Dermis blood vessel endothelial cell (primary cell): ENCODE measurements at regions not wholly inside any gene's neighbourhood (a gene's known extent, or its start where the extent isn't known, plus 50 kb on each side); places are given as distances from the start of the nearest gene placed in this dataset.
A peak's percentile ranks its signal among the peaks of the same experiment; 100 is the strongest.

Experiments
- DNase-seq: peaks from one replicate; pipeline ENCODE4 v3.0.0; 2010

DNA sequence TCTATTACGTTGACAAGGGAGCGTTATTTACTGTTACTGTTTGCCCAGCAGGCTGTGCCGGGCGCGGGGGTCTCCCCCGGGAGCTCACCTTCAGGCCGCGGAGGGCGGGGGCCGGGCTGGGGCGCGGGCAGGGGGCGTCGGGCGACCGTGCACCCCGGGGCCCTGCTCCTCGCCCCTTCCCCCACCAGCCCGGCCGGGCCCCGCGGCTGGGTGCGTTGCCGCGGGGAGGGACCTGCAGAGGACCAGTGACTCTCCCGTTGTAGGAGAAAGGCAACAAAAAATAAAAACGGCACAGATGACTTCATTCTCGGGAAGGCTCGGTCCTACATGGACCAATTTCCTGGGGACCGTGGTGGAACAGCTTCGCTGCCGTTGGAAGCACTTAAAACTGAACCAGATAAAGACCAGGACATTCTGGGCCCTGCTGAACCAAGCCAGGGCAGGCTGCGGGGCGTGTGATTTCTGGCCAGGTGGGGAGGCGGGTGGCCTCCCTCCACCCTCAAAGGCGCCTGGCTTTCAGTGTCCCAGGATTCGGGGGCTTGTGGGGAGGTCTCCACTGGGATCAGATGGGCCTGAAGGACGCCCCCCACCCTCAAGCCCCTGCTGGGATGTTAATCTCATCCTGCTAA is 57.4 kb downstream of the IGLL1 start:
- peak; percentile 25 for DNase-seq

DNA sequence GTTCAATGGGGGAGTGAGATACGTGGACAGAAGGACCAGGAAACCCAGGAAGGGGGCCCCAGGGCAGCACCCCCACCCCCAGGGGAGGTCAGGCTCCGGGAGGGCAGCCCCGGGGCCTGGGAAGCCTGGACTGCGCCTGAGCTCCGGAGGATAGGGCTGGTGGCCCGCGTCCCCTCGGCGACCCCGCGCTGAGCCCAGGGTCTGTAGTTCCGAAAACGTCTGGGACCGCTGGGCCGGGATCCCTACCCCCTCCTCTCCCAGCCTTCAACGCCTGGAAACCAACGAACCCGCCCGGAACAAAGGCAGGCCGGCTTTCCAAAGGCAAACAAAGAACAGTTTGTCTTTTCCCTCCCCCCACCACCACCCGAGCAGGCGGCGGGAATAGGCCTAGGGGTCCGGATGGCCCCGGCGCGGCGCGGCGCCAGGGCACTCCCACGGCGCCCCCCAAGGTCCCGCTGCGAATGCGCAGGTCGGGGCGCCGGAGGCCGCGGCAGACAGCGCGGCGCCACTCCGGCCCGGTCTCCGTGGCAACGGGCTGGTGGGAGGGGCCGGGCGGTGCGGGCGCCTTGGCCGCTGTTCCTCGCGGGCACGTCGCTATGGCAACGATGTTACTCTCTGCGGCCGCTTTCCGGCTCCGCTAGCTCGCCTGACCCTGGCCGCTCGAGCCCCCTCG is 58.5 kb downstream of the IGLL1 start:
- DNase-seq: peak; percentile 95

DNA sequence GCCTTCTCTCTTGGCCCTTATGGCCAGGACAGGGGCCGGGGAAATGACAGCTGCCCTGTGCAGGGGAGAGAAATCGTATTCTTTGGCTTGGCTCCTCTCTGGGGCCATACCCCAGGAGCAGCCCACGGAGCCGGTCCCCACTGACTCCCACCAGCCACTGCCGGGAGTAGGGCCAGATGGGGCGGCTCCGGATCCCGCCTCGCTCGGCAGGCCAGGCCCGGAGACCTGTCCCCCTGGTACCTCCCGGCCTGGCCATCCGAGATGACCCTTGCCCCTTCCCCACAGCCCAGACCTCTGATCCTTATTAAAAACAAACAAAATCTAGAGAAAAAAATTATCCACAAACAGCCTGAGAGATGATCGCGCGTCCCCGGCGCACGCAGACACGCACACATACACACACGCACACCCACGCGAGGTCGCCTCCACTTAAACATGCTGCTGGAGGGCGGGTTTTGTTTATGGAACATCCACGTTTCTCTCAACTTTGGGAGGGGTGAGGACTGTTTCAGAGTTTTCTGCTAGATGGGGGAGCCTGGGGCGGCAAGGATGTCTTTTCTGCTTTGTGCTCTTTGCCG is 59.1 kb downstream of the IGLL1 start:
- peak; percentile 47 for DNase-seq

DNA sequence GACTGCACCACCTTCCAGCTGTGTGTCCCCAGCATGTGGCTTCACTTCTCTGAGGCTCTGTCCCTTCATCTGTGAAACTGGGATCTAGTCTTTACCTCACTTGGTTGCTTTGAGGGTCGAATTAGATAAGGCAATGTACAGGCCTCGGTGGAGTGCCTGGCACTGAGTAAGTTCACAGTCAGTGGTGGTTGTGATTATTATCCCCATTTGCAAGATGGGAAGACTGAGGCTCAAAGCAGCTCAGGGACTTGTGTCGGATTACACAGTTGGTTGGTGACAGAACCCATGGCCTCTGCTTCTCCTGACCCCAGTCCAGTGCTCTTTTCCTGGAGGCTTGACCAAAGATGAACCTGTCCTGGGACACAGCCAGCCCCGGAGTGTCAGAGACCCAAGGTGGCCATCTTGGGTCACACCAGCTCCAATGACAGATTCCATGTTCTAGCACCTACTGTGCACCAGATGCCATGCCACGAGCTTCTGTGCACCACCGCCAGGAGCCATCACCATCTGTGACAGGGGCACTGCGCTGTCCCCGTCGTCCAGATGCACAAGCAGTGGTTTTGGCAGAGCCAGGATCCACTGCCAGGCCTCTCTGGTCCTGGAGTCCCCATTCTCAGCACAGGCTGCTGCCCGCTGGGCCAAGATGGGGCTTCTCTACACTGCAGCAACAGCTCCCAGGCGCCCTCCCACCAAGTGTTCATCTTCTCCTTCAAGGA is 60.5 kb downstream of the IGLL1 start:
- DNase-seq: no peak

DNA sequence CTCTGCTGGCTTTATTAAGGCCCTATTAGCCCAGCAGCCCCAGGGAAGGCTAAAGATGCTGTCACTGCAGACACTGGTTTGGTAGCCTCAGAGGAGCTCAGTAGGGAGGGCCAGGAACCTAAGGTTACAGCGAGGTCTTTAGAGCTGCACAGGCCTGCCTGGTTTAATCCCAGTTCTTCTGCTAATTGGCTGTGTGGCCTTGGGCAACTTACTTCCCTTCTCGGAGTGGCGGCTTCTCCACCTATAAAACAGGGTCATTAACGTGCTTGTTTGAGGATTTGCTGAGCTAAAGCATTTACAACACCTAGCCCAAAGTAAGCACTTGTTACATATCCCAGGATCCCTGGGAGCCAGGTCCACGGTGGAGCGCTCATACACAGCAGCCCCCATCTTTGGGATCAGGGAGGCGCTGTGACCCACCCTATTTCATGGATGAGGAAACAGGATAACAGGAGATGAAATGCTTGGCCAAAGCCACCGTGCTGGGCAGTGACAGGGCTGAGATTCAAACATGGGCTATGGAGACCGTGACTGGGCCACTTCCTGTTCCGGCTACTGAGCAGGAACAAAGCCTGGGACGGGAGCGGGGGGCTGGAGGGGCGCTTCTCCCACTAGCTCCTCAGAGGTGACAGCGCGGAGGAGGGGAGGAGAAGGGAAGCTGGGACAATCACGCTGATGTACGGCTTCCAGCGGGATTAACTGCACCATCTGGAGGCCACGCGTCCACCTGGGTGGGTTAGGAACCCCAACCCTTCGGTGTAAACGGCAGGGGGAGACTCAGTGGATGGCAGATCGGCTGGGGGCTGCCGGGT is 61.5 kb downstream of the IGLL1 start:
- no peak for DNase-seq

DNA sequence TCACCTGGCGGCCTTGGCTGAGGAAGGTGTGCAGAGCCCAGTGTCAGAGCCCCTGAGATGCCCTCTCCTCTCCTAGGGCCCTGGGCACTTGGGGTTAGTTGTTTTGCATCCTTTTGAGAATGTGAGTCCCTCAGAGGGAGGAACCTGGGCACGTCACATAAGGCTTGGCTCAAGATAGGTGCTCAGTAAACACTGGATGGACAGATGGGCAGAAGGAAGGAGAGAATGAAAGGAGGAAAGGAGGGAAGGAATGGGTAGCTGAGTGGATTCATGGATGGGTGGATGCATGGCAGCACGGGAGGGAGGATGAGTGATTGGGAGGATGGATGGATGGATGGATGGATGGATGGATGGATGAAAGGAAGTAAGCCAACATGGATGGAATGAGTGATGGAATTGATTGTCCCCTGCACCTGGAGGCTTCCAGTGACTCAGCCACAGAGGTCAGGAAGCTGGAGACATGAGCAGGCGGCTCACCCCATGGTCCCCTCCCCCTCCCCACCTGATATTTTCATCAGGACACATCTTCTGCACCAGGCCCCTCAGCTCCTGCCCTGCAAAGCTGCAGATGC is 62.2 kb downstream of the IGLL1 start:
- no peak for DNase-seq

DNA sequence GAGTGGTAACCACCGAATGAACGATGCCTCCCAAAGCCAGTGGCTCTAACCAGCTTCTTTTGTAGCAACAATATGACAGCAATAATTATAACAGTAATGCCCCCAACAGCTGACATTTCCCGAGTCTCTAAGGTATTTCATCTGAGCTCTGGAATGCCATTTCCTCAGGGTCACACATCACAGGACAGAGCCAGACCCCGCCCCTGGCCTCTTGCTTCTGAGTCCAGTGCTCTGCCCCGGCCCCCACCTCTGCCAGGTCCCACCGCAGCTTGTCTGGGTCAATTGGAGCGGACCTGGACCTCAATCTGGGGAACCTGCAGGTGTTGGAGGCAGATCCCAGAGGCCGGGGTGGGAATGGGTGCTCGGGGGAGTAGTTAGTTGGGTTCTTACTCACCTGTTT is 63.8 kb downstream of the IGLL1 start:
- no peak for DNase-seq

DNA sequence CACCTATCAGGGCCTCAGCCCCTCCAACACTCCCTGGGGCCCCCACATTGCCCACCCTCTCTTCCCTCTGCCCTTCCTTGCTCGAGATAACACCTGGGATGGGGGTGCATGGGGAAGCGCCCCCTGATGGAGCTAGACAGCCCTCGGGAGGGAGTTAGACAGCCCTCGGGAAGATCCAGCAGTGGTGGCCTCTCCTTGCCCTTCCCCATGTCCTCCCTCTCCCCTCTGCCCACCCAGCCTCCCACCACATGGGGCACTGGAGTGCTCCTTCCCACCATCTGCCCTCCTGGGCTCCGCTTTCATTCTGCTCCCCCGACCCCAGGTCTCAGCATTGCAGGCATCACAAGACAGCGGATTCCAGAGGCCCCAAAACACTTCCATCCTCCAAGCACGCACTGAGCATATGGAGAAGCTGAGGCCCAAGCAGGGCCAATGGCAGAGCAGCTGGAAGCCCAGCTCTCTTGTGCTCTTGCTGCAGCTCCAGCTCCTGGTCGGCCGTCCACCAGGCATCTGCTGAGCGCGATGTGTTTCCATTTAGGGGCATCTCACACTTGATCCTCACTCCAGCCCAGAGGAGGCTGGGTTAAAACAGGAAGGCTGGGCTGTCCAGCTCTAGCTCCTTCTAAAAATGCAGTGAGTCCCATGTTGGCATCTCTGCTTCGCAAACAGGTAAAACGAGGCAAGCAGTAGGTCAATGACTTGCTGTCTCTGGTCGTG is 65.6 kb downstream of the IGLL1 start:
- DNase-seq: no peak

DNA sequence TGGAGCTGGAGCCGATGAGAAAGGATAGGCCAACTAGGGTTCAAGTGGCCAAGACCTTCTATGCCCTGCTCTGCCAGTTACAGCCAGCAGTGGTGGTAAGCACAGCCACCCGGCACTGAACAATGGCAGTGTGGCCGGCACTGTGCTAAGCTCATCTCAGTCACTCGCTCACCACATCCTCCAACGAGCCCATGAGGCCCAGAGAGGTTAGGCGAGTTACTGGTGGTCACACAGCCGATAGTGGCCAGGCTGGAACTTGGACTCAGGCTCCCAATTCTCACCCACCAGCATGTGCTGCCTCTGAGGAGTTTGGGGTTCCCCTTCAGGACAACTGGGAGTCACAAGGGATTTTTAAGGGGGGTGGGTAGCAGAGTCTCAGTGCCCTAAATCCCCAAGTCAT is 66.4 kb downstream of the IGLL1 start:
- DNase-seq: no peak

DNA sequence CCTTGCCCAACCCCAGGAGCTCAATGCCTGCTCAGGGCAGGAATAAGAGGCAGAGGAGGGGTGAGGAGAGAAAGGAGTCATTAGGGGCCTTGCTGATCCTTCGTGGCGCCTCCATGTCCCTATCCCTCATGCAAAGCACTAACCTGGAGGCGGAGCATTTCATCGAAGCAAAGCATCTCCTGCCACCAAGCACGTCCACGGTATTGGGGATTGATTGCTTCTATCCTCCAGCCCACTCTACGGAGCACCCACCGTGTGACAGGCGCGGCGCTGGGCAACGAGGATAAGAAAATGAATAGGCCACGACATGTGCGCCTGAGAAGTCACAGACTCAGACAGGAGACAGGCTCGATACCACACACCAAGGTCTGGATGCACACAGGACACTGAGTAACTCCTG is 67.0 kb downstream of the IGLL1 start:
- DNase-seq: no peak

DNA sequence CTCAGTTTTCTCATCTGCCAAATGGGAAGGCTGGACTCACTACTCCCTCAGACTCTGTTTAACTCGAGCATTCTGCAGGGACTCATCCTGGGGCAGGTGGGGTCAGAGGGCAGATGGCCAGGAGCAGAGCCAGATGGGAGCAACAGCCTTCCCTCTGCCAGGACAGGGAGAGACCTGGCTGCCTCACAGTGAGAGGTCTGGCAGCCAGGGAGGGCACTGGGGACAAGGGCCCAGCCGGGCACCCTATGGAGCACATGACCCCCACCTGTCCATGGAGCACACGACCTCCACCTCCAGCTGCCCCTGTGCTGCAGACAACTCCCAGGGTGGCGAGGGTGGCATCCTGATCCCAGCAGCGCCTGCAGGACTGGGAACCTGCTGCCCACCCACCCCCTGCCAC is 67.4 kb downstream of the IGLL1 start:
- DNase-seq: no peak

DNA sequence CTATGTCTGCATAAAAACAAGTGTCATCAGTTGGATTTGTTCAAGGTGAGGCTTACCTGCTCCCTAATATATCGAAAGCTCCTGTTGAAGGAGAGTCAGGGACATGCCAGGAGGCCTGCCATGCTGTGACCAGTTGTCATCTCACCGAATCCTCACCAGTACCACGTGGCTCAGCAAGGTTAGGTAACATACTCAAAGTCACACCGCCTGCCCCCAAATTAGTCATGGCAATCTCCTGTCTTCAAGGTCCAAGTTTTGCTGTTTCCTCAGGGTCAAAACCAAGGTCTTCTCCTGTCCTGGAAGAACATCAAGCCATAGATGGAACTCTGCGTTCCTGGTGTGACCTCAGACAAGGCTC is 67.8 kb downstream of the IGLL1 start:
- no peak for DNase-seq

DNA sequence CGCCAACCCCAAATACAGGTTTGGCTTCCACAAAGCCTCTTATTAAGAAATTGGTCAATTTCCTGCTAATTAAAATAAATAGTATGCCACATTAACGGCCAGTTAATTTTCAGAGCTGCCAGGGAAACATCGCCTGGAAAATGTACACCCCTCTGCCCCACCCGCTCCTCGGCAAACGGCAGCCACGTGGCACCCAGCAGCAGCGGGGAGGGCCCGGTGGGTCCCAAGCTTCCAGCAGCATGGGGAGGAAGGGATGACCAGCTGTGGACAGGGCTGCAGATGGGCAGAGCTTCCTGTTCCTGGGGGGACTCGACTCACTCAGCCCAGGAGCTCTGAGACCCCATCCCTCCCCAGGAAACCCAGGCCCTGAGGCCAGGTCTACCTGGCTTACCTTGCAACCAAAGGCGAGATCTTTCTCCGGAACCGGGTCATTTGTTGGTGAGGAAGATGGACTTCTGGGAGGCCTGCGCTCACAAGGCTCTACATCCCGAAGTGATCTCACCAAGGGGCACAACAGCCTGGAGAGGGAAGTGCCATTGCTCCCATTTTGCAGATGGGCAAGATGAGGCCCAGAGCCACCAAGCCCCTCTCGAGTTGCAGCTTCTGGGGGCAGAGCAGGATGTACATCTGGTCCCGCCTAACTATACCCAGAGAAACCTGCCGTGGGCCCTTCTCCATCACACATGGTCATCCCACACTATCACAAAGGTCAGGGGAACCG is 68.3 kb downstream of the IGLL1 start:
- no peak for DNase-seq

DNA sequence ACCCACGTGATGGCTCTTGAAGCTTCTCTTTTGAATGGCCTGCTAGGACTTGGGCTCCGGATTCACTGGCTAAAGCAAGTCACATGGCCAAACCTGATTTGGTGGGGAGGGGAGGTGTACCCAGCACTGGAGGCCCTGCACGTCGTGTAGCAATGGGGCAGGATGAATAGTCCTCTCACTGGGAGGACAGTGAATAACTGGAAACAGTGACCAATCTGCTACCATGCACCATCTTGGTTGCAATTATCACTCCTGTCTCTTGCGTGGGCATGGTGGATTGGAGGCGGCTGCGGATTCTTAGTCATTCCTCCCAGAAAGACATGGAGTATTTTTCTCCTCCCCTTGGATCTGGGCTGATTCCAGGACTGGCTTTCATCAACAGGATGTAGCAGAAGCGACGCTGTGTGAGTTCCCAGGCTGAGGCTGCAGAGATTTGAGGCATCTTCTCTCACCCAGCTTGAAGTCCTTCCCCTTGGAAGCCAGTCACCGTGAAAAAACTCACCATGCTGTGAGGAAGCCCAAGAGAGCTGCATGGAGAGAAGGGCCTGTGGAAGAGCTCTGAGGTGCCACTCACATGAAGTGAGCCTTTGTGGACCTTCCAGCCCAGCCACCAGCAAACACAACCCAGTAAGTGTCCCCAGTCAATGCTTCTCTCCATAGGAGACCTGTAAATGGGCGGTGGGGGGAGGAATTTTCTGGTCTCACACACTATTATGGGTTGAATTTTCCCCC is 70.4 kb downstream of the IGLL1 start:
- no peak for DNase-seq

DNA sequence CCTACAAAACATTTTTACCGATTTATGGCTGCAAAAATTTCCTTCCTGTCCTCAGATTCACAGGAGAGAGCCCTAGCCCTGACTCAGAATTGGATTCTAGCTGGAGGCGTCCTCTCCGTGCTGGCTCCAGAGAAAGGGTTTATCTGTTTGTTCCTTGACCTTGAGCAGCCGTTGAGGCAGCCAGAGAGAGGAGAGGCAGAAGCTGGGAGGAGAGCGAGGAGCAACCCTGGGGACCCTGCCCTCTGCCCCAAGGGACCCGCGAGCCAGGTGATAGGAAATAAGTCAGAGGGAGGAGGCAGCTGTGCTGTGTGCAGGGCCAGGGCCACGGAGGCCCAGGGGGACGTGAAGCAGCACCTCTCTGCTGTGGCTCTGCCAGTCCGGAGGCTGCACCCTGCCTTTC is 75.6 kb downstream of the IGLL1 start:
- no peak for DNase-seq

DNA sequence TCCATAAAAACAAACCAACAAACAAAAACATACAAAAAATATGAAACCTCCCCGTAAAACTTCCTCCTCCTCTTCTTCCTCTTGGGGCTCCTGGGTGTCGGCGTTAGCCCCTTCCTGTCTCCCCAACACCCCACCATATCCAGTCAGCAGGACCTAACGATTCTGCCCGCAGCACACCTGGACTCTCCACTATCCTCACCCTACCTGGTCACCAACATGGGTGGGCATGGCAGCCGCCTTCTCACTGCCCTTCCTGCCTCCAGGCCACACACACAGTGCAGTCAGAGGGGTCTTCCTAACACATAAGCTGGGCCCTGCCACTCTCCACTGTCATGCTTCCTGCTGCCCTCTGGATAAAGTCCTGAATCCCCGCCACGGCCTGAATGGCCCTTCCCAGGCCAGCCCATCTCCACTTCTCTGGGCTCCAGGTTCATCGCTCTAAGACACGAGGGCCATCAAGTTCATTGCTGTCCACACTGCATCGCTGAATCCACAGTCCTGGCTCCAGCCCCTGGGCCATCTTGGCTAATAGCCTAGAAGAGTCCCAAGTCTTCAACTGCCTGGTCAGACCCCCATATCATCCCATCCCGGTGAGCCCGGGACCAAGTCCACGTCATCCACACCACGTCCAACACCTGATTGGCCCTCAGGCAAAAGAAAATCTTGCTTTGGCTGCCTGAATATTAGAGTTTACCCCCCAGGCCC is 76.2 kb downstream of the IGLL1 start:
- no peak for DNase-seq

DNA sequence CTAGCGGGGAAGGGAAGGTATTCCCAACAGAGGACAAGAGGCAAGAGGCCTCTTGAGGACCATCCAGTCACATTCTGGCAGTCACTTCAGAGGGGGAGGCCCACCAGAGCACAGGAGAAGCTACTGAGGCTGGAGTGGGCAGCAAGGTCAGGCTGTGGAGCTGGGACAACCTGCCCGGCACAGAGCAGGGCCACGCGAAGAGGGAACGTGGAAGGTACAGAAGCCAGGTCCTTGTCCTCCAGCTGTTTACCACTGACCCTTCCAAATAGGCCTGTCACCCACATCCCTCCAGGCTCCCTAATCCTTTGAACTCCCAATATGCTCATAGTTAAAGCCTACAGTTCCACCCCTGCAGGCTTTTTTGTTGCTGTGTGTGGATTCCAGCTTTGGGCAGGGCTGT is 76.9 kb downstream of the IGLL1 start:
- no peak for DNase-seq

DNA sequence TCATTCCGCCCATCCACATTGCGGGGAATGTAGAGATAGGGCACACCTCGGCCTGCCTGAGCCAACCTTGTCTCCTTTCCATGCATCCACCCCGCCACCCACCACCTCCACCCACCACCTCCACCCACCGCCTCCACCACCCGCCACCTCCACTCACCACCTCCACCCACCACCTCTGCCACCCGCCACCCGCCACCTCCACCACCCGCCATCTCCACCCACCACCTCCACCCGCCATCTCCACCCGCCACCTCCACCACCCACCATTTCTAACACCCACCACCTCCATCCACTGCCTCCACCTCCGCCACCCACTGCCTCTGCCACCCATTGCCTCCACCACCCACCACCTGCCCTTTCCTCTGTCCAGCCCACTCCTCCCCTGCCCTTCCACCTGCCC is 78.4 kb downstream of the IGLL1 start:
- DNase-seq: no peak

DNA sequence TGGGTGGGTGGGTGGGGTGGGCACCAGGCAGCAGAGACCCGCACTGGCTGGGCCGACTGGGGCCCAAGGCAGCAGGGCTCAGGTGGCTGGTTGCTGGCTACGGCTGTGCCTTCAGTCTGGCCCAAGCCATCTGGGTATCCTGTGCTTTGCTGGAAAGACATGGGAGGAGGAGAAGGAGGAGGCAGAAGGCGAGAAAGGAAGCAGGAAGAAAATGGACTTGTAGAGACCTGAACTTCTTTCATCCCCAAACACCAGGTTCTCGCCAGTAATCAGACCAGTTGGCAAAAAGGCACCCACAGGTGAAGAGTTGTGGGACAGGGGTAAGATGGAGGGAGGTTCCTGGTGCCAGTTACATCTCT is 78.8 kb downstream of the IGLL1 start:
- no peak for DNase-seq
